ENCODE measurements at regions not wholly inside any gene's neighbourhood (a gene's known extent, or its start where the extent isn't known, plus 50 kb on each side); places are given as distances from the start of the nearest gene placed in this dataset.

DNA sequence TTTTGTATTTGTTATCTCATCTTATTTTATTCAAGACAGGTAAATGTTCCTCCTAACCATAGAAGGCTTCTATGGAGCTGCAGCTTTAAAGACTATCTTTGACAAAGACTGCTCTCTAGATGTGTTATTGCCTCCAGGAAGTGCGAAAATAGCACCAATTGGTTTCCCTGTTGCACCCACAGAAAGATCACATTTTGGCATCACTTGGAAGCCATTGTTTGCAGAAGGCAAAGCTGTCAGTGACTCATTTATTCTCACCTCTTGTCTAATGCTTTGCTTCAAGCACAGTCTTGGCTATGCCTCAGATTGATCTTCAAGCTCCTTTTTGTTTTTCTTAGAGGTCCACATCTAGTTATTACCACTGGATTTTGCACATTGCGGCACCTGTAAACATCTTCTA lies 150.3 kb downstream of the PCDH7 start:
- no peak for DNase-seq (ENCODE audit: low read depth, low spot score)

DNA sequence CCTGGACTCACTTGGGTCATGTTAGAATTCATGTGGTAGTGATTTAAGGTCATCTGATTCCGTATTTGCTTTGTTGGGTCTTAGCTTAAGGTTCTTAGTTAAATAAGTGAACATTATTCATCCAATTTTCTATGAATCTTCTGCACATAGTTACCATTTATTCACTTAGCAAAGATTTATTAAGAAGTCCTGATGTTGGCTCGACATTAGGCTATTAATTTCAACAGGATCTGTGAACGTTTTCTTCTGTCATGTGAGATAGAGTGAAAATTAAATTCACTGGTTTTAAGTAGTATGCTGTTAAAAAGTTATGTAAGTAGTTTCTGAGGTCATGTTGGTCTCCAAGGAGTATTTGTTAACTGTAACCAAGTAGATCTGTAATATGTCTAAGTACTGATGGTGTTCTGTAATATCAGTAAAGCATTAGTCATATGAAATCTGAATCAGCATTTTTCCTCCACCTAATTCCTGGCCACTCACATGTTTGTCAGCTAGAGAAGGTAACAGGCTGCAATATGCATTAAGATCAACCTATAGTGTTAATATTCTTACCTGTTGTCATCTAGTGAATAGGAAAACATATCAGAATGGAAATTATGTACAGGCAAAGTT lies 155.6 kb downstream of the PCDH7 start:
- no peak for DNase-seq (ENCODE audit: low read depth, low spot score)

DNA sequence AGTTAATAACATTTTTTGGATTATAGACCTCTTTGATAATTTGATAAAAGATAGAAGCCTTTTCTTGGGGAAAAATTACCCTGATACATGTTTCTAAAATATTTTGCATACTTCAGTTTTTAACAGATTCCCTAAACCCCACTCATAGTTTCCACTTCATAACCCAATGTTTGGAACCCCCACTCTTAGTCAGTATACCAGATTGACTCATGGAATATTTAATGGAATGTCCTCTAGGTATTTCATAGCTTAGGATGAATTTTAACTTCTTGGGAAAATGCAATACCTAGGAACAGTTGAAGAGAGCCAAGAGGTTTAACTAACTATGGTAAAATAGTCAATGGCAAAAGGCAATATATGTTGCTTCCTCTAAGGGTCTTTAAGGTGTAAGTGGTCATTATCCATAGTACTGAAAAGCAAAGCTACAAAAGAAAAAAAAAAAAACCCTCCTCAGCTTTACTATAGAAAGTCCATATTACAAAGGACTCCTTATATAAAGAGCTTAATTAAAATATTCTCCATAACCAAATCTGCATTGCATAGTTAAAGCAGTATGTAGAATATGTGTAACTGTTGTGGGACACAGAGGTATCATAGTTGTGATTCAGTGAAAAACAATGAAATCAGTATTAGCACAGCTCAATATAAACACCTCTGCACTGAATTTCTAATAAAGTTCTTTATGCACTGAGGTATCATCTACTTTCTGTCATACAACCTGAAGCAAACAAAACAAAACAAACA lies 159.9 kb downstream of the PCDH7 start:
- DNase-seq (ENCODE audit: low read depth, low spot score): no peak

DNA sequence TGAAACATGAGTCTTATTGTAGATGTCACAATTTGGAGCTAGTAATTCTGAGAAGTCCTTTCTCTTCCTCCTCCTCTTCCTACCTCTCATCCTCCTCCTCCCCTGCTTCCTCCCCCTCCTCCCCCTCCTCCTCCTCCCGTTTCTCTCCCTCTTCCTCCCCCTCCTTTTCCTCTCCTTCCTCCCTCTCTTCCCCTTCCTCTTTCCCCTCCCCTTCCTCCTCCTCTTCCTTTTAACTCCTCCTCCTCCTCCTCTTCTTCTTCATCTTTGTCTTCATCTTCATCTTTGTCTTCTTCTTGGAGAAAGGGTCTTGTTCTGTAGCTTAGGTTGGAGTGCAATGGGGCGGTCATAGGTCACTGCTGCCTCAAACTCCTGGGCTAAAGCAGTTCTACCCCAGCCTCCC lies 161.8 kb downstream of the PCDH7 start:
- no peak for DNase-seq (ENCODE audit: low read depth, low spot score)

DNA sequence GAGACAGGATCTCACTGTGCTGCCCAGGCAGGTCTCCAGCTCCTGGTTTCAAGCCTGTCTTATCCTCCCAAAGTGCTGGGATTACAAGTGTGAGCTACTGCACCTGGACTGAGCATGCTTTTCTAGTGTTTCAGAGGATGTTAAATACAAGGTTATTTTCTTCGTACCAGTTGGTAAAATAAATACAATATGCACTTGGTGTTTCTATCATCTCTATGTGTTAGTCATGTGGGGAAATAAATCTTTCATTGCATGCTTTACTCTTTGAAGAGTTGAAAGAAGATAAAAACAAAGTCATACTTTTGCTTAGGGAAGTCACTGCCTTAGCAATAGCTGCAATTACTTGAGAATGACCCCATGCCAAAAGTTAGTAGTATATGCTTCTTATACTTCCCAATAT lies 162.3 kb downstream of the PCDH7 start:
- no peak for DNase-seq (ENCODE audit: low read depth, low spot score)

DNA sequence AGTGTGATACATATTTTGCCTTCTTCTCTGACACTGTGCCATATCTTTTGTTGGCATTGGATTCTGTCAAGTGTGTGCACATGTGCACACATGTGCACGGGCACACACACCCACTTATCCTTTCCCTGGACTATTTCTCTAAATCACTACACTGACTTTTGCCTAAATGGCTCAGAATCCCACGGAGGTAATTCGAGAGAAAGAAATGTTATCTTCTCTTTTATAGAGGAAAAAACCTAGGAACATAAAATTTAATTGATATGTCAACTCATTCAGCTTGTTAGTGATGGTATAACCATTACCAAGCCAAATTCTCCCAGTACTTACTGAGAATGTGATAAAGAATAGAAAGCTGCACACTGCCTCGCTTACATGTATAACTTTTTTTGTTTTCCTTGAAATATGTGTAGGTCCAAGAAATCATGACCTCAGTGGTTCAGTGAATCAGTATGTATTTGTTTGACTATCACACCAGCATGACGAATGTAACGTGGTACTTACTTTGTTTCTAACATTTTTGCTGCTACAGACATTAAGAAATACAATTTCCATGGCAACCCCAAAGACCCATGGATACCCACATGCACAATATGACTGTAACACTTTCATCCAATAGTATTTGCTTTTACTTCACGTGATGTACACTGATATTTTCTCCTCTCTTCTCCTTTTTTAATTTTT lies 163.0 kb downstream of the PCDH7 start:
- no peak for DNase-seq (ENCODE audit: low read depth, low spot score)

DNA sequence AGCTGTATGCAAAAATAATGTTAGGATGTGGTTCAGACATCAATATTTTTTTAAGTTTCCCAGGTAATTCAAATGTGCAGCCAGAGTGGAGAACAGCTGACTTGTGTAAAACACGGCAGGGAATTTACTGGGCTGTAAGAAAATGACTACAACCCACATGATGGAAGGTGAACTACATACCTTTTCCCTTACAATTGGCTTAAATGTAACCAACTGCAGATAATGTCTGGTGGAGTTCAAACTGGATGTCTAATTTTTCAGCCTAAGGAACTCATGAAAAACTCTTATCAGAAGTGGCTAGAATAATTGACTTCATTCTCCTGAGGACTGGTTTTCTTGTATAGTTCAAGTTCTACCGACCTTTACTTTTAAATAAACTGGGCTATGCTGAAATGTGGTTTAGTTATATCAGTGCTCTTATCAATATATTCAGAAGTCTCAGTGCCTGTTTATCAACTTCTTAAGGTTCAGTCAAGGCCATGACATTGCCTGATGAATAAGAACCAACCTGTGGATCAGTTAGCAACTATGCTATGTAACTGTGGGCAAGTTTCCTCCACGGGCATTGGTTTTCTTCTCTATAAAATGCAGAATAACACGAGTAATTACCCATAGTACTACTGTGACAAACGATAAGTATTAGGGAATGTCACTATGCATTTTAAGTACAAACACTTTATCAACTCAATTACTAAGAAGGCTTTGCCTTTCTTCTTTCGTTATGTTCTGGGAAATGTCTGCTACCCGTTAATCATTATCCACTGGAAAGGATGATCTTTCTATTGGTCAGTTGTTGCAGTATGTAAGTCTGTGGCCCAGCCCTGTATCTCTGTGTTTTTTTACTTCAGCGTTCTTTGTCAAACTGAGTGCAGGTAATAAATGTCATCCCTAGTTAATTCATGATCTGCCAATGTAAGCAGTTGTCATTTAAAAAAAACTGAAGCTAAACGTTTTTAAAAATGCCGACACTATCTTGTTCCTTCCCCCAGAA lies 181.6 kb downstream of the PCDH7 start:
- no peak for DNase-seq (ENCODE audit: low read depth, low spot score)

DNA sequence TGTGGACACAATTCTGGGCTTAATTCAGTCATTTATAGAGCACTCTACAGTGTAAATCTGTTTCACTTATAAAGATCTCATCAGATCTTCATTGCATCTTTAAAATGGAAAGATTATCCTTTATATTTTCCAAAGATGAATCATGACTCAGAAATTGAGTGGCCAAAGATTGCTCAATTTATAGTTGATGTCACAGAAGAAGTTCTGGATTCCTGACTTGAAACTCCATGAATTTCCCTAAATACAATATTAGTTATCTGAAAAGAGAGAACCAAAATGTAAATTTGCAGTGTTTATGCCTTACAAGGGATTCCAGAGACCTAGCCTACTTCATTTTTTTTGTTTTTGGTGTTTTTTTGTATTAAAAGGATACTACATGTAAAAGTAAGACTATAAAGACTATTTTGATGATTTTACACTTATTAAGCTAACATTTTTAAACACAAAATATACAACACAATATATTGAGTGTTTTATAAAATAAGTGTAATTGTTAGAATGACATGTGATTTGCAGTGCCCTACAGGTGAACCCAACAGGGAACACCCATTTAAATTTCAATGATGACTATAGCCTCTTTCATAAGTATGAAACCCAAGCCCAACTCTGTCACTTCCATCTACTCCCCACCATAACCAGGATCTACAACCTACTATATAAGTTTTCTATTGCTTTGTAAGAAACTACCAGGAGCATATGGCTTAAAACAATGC lies 183.5 kb downstream of the PCDH7 start:
- no peak for DNase-seq (ENCODE audit: low read depth, low spot score)

DNA sequence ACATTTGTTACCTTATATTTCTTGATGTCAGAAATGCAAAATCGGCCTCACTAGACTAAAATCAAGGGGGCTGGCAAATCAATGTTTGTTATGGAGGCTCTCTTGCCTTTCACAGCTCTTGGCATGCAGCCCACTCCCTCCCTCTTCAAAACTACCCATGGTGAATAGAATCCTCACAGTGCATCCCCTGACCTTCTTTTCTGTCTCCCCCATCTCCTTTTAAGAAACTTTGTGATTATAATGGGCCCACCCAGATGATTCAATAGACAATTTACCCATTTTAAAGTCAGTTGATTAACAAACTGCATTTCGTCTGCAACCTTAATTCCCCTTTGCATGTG lies 184.0 kb downstream of the PCDH7 start:
- no peak for DNase-seq (ENCODE audit: low read depth, low spot score)

DNA sequence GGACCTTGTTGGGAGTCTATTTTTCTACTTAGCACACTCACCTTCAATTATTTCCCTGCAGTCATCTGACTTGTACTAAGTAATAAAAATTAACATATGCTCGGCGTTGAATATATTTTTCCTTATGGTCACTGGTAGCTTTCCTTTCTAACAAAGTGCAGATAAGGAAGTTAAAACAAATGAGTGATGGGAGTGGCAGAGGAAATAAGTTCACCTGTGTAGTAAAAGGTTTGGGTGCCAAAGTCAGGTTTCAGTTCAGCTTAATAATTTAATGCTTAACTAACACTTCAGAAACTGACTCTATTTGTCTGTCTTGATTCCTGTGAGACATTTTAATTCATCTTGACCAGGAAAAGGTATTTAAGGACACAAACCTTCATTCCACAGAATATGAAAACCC lies 184.4 kb downstream of the PCDH7 start:
- no peak for DNase-seq (ENCODE audit: low read depth, low spot score)

DNA sequence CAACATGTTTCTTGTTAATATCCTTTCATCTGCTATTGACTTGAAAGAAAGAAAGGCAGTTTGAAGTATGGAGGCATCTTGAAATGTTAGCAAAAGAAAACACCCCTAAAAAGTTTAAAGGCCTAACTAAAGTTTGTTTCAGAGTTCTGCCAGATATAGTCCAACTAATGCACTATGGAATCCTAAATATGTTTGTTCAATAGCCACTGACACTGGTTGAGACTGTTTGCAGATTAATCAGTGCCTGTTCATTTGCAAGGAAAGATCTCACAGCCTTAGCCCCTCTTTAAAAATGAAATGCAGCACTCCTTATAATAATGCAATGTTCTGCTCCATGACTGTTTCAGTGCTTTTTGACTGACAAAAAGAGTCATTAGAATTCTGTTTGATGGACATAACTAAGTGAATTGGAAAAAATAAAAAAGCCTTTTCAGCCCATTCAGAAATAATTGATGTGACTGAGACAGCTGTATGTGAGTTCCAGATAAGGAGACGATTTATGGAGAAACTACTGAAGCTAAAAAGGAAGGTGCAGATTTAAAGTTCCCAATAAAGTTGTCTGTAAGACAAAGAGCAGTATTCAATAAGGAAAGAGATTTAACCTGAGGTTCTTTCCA lies 192.0 kb downstream of the PCDH7 start:
- no peak for DNase-seq (ENCODE audit: low read depth, low spot score)

DNA sequence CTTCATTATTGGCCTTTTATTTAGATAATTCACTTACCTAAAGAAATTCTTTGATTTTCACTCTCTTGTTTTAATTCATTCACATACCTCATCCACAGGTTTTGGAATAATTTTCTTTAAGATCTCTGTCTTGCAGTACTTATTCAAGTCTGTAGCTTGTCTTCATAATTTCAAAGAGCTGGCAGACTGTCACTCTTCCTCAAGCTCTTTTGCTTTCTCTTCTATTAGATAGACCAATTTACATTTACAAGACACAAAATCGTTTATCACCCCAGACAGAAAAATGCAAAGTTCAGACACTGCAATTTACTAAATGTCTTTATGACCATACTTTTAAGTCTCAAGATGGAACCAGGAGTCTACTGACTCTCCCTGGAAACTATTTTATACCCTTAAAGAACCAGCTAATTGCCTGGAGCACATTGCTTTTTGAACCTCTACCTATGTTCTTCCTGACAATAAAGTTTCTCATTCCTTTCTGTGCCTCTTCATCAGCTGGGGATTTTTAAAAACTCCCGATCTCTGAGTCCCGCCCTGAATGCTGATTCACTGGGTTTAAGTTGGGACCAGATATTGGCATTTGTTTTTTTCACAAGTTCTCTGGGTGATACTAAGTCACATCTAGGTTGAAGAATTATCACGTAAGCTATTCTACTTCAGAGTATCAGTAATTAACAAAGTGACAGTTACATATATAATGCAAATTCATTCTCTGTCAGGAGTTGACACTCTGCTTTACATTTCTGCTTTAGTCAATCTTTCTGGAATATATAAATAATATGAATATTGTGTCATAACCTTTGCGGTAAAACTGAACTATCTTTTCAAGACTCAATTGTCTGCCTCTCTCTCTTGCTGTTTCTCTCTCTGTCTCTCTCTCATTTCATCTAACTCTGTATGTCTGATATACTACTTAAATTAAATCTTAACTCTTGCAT lies 196.4 kb downstream of the PCDH7 start:
- DNase-seq (ENCODE audit: low read depth, low spot score): no peak

DNA sequence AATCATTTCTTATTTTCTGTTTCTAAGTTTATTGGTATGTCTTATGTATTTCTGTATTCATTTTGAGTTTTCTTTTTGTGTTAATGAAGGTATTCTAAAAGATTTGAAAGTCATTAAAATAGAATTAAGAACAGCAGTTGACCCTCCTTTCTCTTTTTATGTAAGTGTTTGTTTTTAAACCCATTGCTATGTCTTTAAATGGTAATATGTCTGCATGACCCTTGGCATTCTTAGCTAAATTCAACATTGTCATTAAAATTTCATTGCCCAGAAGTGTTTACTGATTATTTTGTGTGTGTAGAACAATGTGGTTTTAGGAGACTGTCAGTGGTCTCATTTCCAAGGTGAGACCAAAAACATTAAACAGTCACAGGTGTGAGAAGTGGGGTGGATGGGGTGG lies 197.8 kb downstream of the PCDH7 start:
- DNase-seq (ENCODE audit: low read depth, low spot score): no peak

DNA sequence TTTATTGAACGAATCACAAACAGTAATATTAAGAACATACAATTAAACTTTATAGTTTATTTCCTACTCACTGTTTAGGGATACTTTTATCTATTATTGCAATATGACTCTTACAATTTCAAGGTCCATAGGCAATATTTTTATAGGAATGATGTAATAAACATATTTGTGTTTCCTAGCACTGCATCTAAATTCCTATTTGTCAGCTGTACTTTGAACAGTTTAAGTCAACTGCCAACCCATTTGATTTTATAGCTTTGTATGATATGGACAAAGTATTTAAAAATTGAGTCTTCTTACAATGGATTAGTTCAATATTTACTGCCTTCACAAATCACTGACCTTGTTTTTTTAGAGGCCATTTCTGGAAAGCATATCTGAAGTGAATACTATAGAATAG lies 199.3 kb downstream of the PCDH7 start:
- DNase-seq (ENCODE audit: low read depth, low spot score): no peak

DNA sequence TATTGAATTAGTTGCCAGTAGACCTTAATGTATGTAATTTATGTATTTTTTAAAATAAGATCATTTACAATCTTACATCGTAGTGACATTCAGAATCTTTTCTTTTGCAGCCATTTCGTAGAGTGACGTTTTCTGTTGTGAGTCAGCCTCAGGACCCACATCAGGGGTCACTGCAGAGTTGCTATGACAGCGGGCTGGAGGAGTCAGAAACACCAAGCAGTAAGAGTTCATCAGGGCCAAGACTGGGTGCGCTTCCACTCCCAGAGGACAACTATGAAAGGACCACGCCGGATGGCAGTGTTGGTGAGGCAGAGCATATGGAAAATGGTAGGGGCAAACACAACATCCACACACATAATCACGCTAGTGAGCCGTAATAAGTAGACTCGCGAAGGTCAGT lies 199.9 kb downstream of the PCDH7 start:
- peak; percentile 9 for DNase-seq (ENCODE audit: low read depth, low spot score)

DNA sequence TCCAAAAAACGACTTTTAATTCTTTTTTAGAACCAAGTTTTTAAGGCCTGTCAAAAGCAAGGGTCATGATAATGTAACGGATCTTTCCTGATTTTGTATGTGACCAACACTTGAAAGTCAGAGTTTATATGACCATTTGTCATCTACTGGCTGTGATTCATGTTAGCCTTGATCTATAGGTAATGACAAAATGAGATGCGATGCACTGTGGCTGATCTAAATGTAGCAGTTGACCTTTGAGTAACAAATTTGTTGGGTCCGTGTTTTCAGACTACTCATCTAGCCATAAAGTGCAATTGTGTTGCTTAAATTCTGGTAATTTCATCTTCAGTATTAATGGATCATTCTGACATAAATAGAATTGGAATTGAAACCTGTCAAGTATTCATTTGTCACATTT lies 202.5 kb downstream of the PCDH7 start:
- no peak for DNase-seq (ENCODE audit: low read depth, low spot score)

DNA sequence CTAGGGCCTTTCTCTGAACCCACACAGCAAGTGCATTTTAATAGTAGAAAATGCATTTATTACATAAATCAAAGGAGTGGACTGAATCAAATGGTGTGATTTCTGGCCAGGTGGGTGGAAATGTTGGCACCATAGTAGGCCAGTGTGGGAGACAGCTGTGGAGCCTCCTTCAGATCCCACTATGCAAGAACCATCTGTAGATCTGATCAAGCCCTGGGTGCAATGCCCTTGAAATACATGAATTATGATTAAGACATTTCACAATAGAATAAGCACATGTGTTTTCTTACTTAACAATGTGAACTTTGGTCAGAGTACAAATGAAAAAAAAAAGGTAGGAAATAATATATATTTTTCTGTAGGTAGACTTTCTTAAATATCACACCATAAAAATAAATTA lies 204.3 kb downstream of the PCDH7 start:
- no peak for DNase-seq (ENCODE audit: low read depth, low spot score)

DNA sequence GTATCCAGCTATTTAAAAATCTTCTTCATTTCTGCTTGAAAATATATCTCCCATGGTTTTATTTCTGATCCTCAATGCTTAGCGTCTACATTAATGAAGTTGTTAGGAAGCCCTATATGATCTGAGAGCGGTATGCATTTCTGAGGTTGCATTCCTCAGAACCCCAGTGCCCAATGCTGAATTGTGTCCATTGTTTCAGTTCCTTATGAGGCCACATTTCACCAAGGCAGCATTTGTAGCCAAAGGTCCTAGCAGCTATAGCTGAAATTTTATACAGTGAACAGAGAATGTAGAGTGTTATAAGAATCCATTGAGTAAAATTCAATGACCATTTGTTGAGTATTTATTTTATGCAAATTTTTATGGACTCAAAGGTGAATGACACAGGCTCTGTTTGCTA lies 209.5 kb downstream of the PCDH7 start:
- DNase-seq (ENCODE audit: low read depth, low spot score): no peak

DNA sequence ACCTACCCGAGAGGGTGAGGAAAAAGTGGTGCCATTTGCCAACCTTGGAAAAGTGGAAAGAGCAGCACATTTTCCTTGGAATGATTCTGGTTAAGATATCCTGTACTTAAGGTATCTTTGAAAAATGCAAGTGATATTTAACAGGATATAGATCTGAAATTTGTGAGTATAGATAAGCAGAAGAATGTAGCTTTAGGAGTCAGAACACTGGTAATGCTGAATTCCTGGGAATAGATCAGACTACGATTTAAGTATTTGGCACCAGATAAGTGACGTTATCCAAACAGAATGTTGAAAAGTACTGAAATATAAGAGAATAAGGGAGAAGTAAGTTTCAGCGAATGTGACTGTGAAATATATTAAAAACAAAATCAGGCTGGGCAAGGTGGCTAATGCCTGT lies 210.1 kb downstream of the PCDH7 start:
- DNase-seq (ENCODE audit: low read depth, low spot score): no peak

DNA sequence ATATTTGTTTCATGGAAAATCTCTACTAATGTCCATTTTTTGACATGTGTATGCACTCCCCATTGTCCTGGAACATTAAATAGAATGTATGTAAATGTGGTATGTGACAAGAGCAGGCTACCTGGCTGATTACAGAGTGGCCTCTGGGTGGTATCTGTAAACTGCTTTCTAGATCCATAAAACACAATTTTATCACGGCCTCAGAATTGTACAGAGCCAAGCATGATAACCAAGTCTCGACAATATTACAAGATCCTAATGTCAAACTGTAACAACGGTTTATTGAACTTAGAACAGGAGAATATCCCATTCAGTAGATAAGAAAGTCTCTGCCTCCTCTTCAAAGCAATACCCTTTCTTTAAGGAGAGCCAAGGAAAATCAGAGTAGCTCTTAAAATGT lies 212.4 kb downstream of the PCDH7 start:
- no peak for DNase-seq (ENCODE audit: low read depth, low spot score)
